K562 (cell line): ENCODE measurements at regions not wholly inside any gene's neighbourhood (a gene's known extent, or its start where the extent isn't known, plus 50 kb on each side); places are given as distances from the start of the nearest gene placed in this dataset.

Experiments used
- AFF4 ChIP-seq: sonication (generic); formaldehyde crosslinking; IDR thresholded peaks from 2 replicates; pipeline ENCODE4 v1.8.0; 2023; ENCODE audit warnings: mild to moderate bottlenecking, missing genetic modification reagents
- BHLHE40 ChIP-seq: IDR thresholded peaks from 2 replicates; pipeline ENCODE4 v1.6.1; 2011; ENCODE audit warnings: low read length, improper control_type of control experiment
- ETV5 ChIP-seq: sonication (generic); formaldehyde crosslinking; IDR thresholded peaks from 2 replicates; pipeline ENCODE4 v1.4.0; 2020; ENCODE audit warnings: low read depth, mild to moderate bottlenecking, missing genetic modification reagents
- ETV6 ChIP-seq, 3 experiments: fragments of 150-350 bp in 1 of 3; sonication (generic) in 1 of 3; formaldehyde crosslinking in 1 of 3; IDR thresholded peaks; 2 replicates each; pipeline versions ENCODE4 v1.6.1 to v1.8.0; 2014 to 2022; ENCODE audit warnings: borderline replicate concordance in 2 of 3, low read depth in 2 of 3, antibody characterized with exemption in 1 of 3, low read length in 1 of 3, mild to moderate bottlenecking in 1 of 3, missing genetic modification reagents in 1 of 3
- FOXM1 ChIP-seq, 2 experiments: fragments of 450-650 bp in 1 of 2; sonication (generic) in 1 of 2; formaldehyde crosslinking in 1 of 2; IDR thresholded peaks; 2 replicates each; pipeline versions ENCODE4 v1.6.1 to v1.9.0; 2017 to 2022; ENCODE audit warnings: low read depth in 2 of 2, mild to moderate bottlenecking in 2 of 2, missing genetic modification reagents in 1 of 2, moderate library complexity in 1 of 2
- MAFK ChIP-seq: IDR thresholded peaks from 2 replicates; pipeline ENCODE4 v1.6.1; 2011; ENCODE audit warnings: low read length, improper control_type of control experiment
- MITF ChIP-seq: IDR thresholded peaks from 2 replicates; pipeline ENCODE4 v1.6.1; 2014; ENCODE audit warnings: antibody characterized with exemption
- NFRKB ChIP-seq: fragments of 450-650 bp; IDR thresholded peaks from 2 replicates; pipeline ENCODE4 v1.6.1; 2016; ENCODE audit warnings: low read depth
- POLR2G ChIP-seq: fragments of 200-400 bp; formaldehyde crosslinking; IDR thresholded peaks from 2 replicates; pipeline ENCODE4 v1.6.1; 2017; ENCODE audit warnings: low read depth, mild to moderate bottlenecking, antibody characterized with exemption, low read length, moderate library complexity
- RBM22 ChIP-seq: fragments of 200-400 bp; formaldehyde crosslinking; IDR thresholded peaks from 2 replicates; pipeline ENCODE4 v1.6.1; 2018; ENCODE audit warnings: low read length, low read depth; ENCODE audit not compliant: poor library complexity, severe bottlenecking
- SMARCA4 ChIP-seq: fragments of 450-650 bp; IDR thresholded peaks from 2 replicates; pipeline ENCODE4 v1.6.1; 2016
- SPI1 ChIP-seq: IDR thresholded peaks from 2 replicates; pipeline ENCODE4 v1.6.1; 2011; ENCODE audit warnings: low read depth, low read length, control low read depth, borderline replicate concordance
- ZBTB33 ChIP-seq: sonication (generic); formaldehyde crosslinking; IDR thresholded peaks from 2 replicates; pipeline ENCODE4 v1.8.1; 2023; ENCODE audit warnings: mild to moderate bottlenecking, missing genetic modification reagents
- ZNF384 ChIP-seq: IDR thresholded peaks from 2 replicates; pipeline ENCODE4 v1.6.1; 2012; ENCODE audit warnings: low read depth, low read length, improper control_type of control experiment
- ZNF518B ChIP-seq: fragments of 250-450 bp; sonication (Bioruptor Pico); IDR thresholded peaks from 2 replicates; pipeline ENCODE4 v1.5.0; 2021; ENCODE audit warnings: mild to moderate bottlenecking, moderate library complexity

GRCh38 chr1:201605385-201606010, 66.6 kb downstream of the NAV1 start (continued):
- TF ChIP-seq ZBTB33 (CRISPR knock-in tag), result no peak
- no peak for TF ChIP-seq RBM22
- no peak for TF ChIP-seq FOXM1 (IDR thresholded peaks at IDR 0.05; ENCODE audit: low read depth)
- TF ChIP-seq FOXM1 (CRISPR knock-in tag; IDR thresholded peaks at IDR 0.05; ENCODE audit: low read depth), result no peak
- TF ChIP-seq AFF4 (CRISPR knock-in tag), result no peak
- TF ChIP-seq ETV6 (IDR thresholded peaks at IDR 0.05; ENCODE audit: borderline replicate concordance in 1 of 2, low read depth in 2 of 2, low read length in 1 of 2), result no peak
- TF ChIP-seq ETV6 (CRISPR knock-in tag; IDR thresholded peaks at IDR 0.05; ENCODE audit: borderline replicate concordance), result no peak
- TF ChIP-seq SMARCA4, result no peak
- TF ChIP-seq BHLHE40, result peak; percentile 87
- TF ChIP-seq ZNF384, result no peak
- TF ChIP-seq POLR2G, result no peak
- no peak for TF ChIP-seq ETV5
- no peak for TF ChIP-seq MAFK
- peak; percentile 14; the same call in 1 of the 2 replicates for TF ChIP-seq MITF
- TF ChIP-seq NFRKB, result no peak
- TF ChIP-seq SPI1, result peak; percentile 88; the same call in 1 of the 2 replicates
- TF ChIP-seq ZNF518B (CRISPR knock-in tag), result no peak
